NB4 (cell line): ENCODE measurements at regions not wholly inside any gene's neighbourhood (a gene's known extent, or its start where the extent isn't known, plus 50 kb on each side); places are given as distances from the start of the nearest gene placed in this dataset.

Experiments used
- DNase-seq: peaks from one replicate; pipeline ENCODE4 v3.0.0; 2010; ENCODE audit warnings: low read depth
- H3K4me3 ChIP-seq: one replicate; pipeline ENCODE4 v1.5.1; 2011; ENCODE audit warnings: mild to moderate bottlenecking, low read depth, low read length, moderate library complexity
- MYC ChIP-seq: IDR thresholded peaks from 2 replicates; pipeline ENCODE4 v1.6.1; 2011; ENCODE audit warnings: low read depth, low read length
- POLR2A ChIP-seq: IDR thresholded peaks from 2 replicates; pipeline ENCODE4 v1.6.1; 2011; ENCODE audit warnings: mild to moderate bottlenecking; ENCODE audit not compliant: insufficient read length; ENCODE audit errors: extremely low read depth
- TF ChIP-seq, protein P1 (sequence below): IDR thresholded peaks from one replicate; pipeline ENCODE4 v1.5.1; 2012; ENCODE audit warnings: low read depth, low read length
- TF ChIP-seq, protein P2 (sequence below): IDR thresholded peaks from 2 replicates; pipeline ENCODE4 v1.6.1; 2011; ENCODE audit warnings: low read depth, low read length

DNA sequence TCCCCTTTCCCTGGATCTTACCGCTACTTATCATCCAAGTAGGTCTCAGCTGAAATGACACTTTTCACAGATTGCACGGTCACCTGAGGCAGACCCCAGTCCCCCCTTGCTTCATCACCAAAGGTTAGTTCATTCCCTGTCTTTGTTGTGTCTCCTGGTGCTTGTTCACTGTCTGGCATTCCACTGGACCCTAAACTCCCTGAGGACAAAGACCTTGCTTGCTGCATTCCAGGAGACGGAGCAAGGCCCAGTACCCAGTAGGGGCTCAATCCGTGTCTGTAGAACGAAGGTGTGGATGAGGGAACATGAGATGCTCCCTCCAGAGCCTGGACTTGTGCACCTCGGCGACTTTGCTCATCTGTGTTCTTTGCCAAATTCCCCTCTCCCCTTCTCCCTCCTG, 160.0 kb downstream of the RAB11FIP2 start:
- TF ChIP-seq MYC (no peak), POLR2A (no peak)
- TF ChIP-seq, protein P1, sequence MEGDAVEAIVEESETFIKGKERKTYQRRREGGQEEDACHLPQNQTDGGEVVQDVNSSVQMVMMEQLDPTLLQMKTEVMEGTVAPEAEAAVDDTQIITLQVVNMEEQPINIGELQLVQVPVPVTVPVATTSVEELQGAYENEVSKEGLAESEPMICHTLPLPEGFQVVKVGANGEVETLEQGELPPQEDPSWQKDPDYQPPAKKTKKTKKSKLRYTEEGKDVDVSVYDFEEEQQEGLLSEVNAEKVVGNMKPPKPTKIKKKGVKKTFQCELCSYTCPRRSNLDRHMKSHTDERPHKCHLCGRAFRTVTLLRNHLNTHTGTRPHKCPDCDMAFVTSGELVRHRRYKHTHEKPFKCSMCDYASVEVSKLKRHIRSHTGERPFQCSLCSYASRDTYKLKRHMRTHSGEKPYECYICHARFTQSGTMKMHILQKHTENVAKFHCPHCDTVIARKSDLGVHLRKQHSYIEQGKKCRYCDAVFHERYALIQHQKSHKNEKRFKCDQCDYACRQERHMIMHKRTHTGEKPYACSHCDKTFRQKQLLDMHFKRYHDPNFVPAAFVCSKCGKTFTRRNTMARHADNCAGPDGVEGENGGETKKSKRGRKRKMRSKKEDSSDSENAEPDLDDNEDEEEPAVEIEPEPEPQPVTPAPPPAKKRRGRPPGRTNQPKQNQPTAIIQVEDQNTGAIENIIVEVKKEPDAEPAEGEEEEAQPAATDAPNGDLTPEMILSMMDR: no peak
- DNase-seq: no peak
- no peak overlapping the region for H3K4me3 ChIP-seq

DNA sequence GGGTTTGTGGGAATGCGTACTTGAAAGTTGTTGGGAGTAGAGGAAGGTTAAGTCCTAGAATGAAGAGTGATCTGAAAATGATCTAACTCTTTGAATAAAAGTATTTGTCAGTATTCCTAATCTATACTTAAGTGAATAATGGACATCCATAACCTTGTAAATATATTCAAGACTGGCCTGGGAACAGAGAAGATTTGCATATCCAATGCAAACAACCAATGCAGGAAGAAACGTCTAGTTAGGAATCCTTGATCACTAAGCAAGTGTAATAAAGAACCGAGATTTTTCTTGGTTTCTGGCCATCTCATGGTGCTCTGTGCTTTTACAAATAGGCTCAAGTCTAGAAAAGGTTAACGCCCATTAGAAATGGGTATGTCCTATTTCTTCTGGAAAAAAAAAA, 157.1 kb downstream of the RAB11FIP2 start:
- TF ChIP-seq, protein P2, sequence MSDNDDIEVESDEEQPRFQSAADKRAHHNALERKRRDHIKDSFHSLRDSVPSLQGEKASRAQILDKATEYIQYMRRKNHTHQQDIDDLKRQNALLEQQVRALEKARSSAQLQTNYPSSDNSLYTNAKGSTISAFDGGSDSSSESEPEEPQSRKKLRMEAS: no peak
- TF ChIP-seq POLR2A (no peak), MYC (no peak)
- TF ChIP-seq, protein P1: no peak
- DNase-seq: no peak
- H3K4me3 ChIP-seq: no peak overlapping the region

DNA sequence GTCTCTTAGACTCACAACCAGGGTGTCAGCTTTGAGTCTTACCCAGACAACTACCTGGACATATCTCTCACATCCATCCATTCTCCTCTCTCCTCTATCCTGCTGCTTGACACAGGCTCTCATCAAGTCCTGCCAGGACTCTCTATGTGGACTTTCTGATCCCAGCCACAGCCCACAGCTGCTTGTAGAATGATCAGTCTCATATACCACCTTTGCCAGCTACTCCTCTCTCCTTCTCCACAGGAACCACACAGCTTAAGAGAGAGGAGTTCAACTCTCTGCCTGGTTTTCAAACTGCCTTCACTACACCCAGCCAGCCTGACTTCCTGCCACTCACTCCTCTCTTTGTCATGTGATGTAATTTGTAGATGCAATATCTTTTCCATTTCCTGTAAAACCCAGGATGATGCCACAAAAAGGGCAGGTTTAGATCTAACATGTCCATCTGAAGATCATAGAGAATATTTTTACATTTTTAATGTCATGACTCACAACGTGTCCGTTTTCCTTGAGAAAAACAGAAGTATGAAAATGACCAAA, 154.0 kb downstream of the RAB11FIP2 start:
- H3K4me3 ChIP-seq: no peak overlapping the region
- TF ChIP-seq, protein P1: no peak
- TF ChIP-seq, protein P2: no peak
- TF ChIP-seq POLR2A: no peak
- TF ChIP-seq MYC: no peak
- peak; percentile 3 for DNase-seq

DNA sequence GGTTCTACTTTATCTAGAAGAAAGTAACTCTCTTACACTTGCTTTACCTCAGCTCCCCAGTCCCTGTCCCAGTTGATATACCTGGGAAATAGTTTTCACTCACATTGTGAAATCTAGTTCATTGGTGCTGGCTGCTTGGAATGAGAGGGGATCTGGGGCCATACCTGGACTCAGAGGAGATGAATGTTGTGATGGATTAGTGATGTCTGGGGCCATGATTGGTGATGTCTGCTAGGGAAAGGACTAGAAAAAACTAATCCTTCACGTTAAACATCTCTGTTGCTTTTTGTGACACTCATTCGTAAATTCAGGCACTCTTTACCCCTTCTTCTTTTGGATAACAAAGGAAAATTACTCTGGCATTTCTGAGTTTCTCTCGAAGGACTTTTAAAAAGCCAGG, 152.4 kb downstream of the RAB11FIP2 start:
- no peak for DNase-seq
- no peak overlapping the region for H3K4me3 ChIP-seq
- TF ChIP-seq, protein P1: no peak
- TF ChIP-seq POLR2A (no peak), MYC (no peak)
- TF ChIP-seq, protein P2: no peak

DNA sequence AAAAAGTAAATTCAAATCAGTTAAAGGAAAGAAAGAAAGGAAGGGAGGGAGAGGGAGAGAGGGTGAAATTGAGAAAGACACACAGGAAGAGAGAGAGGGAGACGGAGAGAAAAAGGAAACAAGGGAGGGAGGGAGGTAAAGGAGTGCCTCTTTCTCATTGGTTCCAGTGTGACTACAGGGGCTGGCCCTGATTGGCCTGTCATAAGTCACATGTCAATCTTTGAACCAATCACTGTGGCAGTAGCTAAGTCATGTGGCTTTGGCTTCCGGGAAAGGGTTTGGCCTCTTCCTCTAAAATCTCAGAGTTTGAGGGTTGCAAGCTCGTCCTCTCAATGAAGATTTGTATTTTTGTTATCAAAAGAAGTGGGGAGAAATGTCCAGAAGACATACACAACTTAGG, 150.2 kb downstream of the RAB11FIP2 start:
- DNase-seq: peak; percentile 21
- no peak overlapping the region for H3K4me3 ChIP-seq
- TF ChIP-seq, protein P1: no peak
- TF ChIP-seq, protein P2: no peak

DNA sequence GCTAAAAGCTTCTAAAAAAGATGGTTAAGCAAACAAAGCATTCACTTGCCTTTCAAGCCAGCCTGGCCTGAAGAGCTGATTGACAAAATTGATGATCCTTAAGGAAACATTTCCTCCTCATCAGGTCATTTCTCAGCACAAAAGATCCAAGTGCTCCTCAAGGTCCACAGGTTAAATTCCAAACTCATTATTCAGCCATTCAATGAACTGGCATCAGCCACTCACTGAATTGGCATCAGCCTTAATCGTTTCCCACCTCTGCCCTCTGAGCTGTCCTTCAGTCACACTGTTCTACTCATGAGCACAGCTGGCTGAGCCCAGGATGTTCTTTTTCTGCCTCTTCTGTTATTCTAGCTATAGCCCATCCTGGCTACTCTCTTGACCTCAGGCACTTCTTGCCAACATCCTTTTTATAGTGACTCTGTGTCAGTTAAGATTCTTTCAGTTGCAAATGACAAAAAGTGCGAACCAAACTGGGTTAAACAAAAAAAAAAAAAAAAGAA, 147.5 kb downstream of the RAB11FIP2 start:
- no peak for DNase-seq
- H3K4me3 ChIP-seq: no peak overlapping the region
- TF ChIP-seq POLR2A: no peak
- TF ChIP-seq, protein P1: no peak
- no peak for TF ChIP-seq MYC
- TF ChIP-seq, protein P2: no peak
